HEK293 (cell line): ENCODE measurements at regions not wholly inside any gene's neighbourhood (a gene's known extent, or its start where the extent isn't known, plus 50 kb on each side); places are given as distances from the start of the nearest gene placed in this dataset.
"Not testable (repeated sequence)": the region's sequence is repeated elsewhere in the genome, so short reads cannot be mapped to it uniquely, and the experiment has no call there.

Experiments
- CTCF ChIA-PET: fragments of 350-600 bp; formaldehyde crosslinking; extraction: SDS; loops from one replicate; lab custom pipeline; 2021; ENCODE audit warnings: antibody characterized with exemption; lab: Yijun Ruan, JAX
- POLR2A ChIA-PET: fragments of 300-600 bp; formaldehyde crosslinking; extraction: SDS; loops from one replicate; lab custom pipeline; 2020; ENCODE audit warnings: antibody characterized with exemption, inconsistent platforms; lab: Yijun Ruan, JAX
- H3K27ac ChIP-seq: fragments of 200-500 bp; sonication (Bioruptor generic); 2 replicates; pipeline ENCODE4 v1.5.1; 2014; ENCODE audit warnings: low read depth, low read length, control low read depth, inconsistent platforms; ENCODE audit errors: extremely low read depth
- H3K36me3 ChIP-seq, 2 experiments: fragments of 200-500 bp in 1 of 2; sonication (Bioruptor generic) in 1 of 2; 1 replicate in 1 of 2; 2 replicates in 1 of 2; pipeline ENCODE4 v1.5.1; 2014 to 2017; ENCODE audit warnings: inconsistent platforms in 2 of 2, low read length in 2 of 2; ENCODE audit not compliant: control insufficient read depth in 2 of 2, insufficient read depth in 1 of 2
- H3K4me1 ChIP-seq: fragments of 200-500 bp; sonication (Bioruptor generic); 2 replicates; pipeline ENCODE4 v1.5.1; 2014; ENCODE audit warnings: mild to moderate bottlenecking, low read length, inconsistent platforms; ENCODE audit not compliant: control insufficient read depth, insufficient read depth
- H3K4me3 ChIP-seq: 2 replicates; pipeline ENCODE4 v1.5.1; 2011; ENCODE audit warnings: low read depth, mild to moderate bottlenecking, control low read depth, low read length, moderate library complexity
- H3K9me3 ChIP-seq: fragments of 200-500 bp; sonication (Bioruptor generic); 2 replicates; pipeline ENCODE4 v1.5.1; 2014; ENCODE audit warnings: low read depth, low read length, inconsistent platforms; ENCODE audit not compliant: control insufficient read depth, insufficient read depth
- CTCF ChIP-seq: fragments of 450-650 bp; formaldehyde crosslinking; IDR thresholded peaks from 2 replicates; pipeline ENCODE4 v1.5.1; 2016; ENCODE audit warnings: missing biosample characterization, missing genetic modification characterization
- ELK4 ChIP-seq: IDR thresholded peaks from 2 replicates; pipeline ENCODE4 v1.6.1; 2011; ENCODE audit warnings: mild to moderate bottlenecking, low read depth, low read length, borderline replicate concordance
- INSM2 ChIP-seq: fragments of 450-650 bp; formaldehyde crosslinking; IDR thresholded peaks from 2 replicates; pipeline ENCODE4 v1.5.1; 2016; ENCODE audit warnings: missing biosample characterization, missing genetic modification characterization
- KLF17 ChIP-seq: fragments of 450-650 bp; formaldehyde crosslinking; IDR thresholded peaks from 2 replicates; pipeline ENCODE4 v1.5.1; 2016; ENCODE audit warnings: missing biosample characterization, missing genetic modification characterization
- MYNN ChIP-seq: fragments of 450-650 bp; formaldehyde crosslinking; IDR thresholded peaks from 2 replicates; pipeline ENCODE4 v1.5.1; 2016; ENCODE audit warnings: missing biosample characterization, missing genetic modification characterization, borderline replicate concordance
- REST ChIP-seq: fragments of 450-650 bp; formaldehyde crosslinking; IDR thresholded peaks from 2 replicates; pipeline ENCODE4 v1.5.1; 2016; ENCODE audit warnings: missing biosample characterization, missing genetic modification characterization
- SCRT1 ChIP-seq: fragments of 450-650 bp; formaldehyde crosslinking; IDR thresholded peaks from 2 replicates; pipeline ENCODE4 v1.5.1; 2016; ENCODE audit warnings: missing biosample characterization, missing genetic modification characterization, borderline replicate concordance
- ZNF146 ChIP-seq: fragments of 450-650 bp; formaldehyde crosslinking; IDR thresholded peaks from 2 replicates; pipeline ENCODE4 v1.5.1; 2016; ENCODE audit warnings: missing biosample characterization, missing genetic modification characterization
- ZNF169 ChIP-seq: fragments of 450-650 bp; formaldehyde crosslinking; IDR thresholded peaks from 2 replicates; pipeline ENCODE4 v1.5.1; 2016; ENCODE audit warnings: missing biosample characterization, missing genetic modification characterization
- ZNF248 ChIP-seq: fragments of 450-650 bp; formaldehyde crosslinking; IDR thresholded peaks from 2 replicates; pipeline ENCODE4 v1.5.1; 2017; ENCODE audit warnings: missing biosample characterization, missing genetic modification characterization
- ZNF426 ChIP-seq: fragments of 450-650 bp; formaldehyde crosslinking; IDR thresholded peaks from 2 replicates; pipeline ENCODE4 v1.5.1; 2017; ENCODE audit warnings: missing biosample characterization, missing genetic modification characterization, mild to moderate bottlenecking, inconsistent platforms, moderate library complexity
- ZNF449 ChIP-seq: fragments of 450-650 bp; formaldehyde crosslinking; IDR thresholded peaks from 2 replicates; pipeline ENCODE4 v1.5.1; 2017; ENCODE audit warnings: missing biosample characterization, mild to moderate bottlenecking, missing genetic modification characterization, moderate library complexity
- ZNF544 ChIP-seq: fragments of 450-650 bp; formaldehyde crosslinking; IDR thresholded peaks from 2 replicates; pipeline ENCODE4 v1.5.0; 2017; ENCODE audit warnings: missing biosample characterization, missing genetic modification characterization
- ZNF548 ChIP-seq: fragments of 450-650 bp; formaldehyde crosslinking; IDR thresholded peaks from 2 replicates; pipeline ENCODE4 v1.5.1; 2016; ENCODE audit warnings: missing biosample characterization, missing genetic modification characterization
- ZNF560 ChIP-seq: fragments of 450-650 bp; formaldehyde crosslinking; IDR thresholded peaks from 2 replicates; pipeline ENCODE4 v1.5.1; 2017; ENCODE audit warnings: missing biosample characterization, missing genetic modification characterization, borderline replicate concordance
- ZNF571 ChIP-seq: fragments of 450-650 bp; formaldehyde crosslinking; IDR thresholded peaks from 2 replicates; pipeline ENCODE4 v1.5.0; 2017; ENCODE audit warnings: missing biosample characterization, missing genetic modification characterization
- ZNF580 ChIP-seq: fragments of 450-650 bp; formaldehyde crosslinking; IDR thresholded peaks from 2 replicates; pipeline ENCODE4 v1.5.1; 2016; ENCODE audit warnings: missing biosample characterization, missing genetic modification characterization
- ZNF660 ChIP-seq: fragments of 450-650 bp; IDR thresholded peaks from 2 replicates; pipeline ENCODE4 v1.5.1; 2018; ENCODE audit warnings: missing biosample characterization, mild to moderate bottlenecking, missing genetic modification characterization

GRCh38 chr10:35929962-35930361, 287.9 kb upstream of the FZD8 start:
- H3K4me1 ChIP-seq, H3K36me3 ChIP-seq, POLR2A ChIA-PET, H3K4me3 ChIP-seq, H3K9me3 ChIP-seq, CTCF ChIA-PET, H3K27ac ChIP-seq: not testable (repeated sequence)
- TF ChIP-seq ZNF146 = peak; percentile 84
- TF ChIP-seq ZNF580 (tag by site-specific recombination) = 0 out of 2 replicates have a peak, but pooled peaks have one; percentile 61

GRCh38 chr10:35928748-35929147, 286.7 kb upstream of the FZD8 start:
- ChIA-PET CTCF (interaction anchor here (0.9 to 1.8 kb wide), 2 partner anchors 165 to 293 kb away, joined by 3 to 6 read pairs; no protein-coding TSS in a partner anchor), POLR2A (no interaction called here)
- H3K9me3 ChIP-seq = no peaks in the 10 kb centered on the region
- peaks cover 6% of the 10 kb centered on the region; the same call in 1 of the 2 replicates for H3K4me1 ChIP-seq
- TF ChIP-seq ELK4 (no peak), ZNF449 (no peak)
- H3K36me3 ChIP-seq = no peaks in the 10 kb centered on the region
- no peak overlapping the region for H3K27ac ChIP-seq
- no peak overlapping the region for H3K4me3 ChIP-seq

- H3K9me3 ChIP-seq = no peaks in the 10 kb centered on the region
- H3K4me1 ChIP-seq = peaks cover 6% of the 10 kb centered on the region; the same call in 1 of the 2 replicates
- POLR2A ChIA-PET = no interaction called here
- CTCF ChIA-PET = interaction anchor here (0.9 to 1.8 kb wide), 3 partner anchors 11 to 293 kb away, joined by 3 to 6 read pairs (median 3); no protein-coding TSS in a partner anchor
- no peaks in the 10 kb centered on the region for H3K36me3 ChIP-seq
- H3K27ac ChIP-seq = no peak overlapping the region
- H3K4me3 ChIP-seq = no peak overlapping the region
- TF ChIP-seq MYNN (tag by site-specific recombination) (no peak), ZNF544 (tag by site-specific recombination) (no peak), ZNF248 (tag by site-specific recombination) (no peak), ZNF426 (tag by site-specific recombination) (no peak), ZNF560 (tag by site-specific recombination) (no peak), SCRT1 (tag by site-specific recombination) (no peak), ZNF548 (no peak), ZNF660 (tag by site-specific recombination) (no peak), KLF17 (tag by site-specific recombination) (no peak), REST (no peak), CTCF (no peak), ZNF571 (tag by site-specific recombination) (no peak), INSM2 (no peak), ZNF169 (tag by site-specific recombination) (no peak)
Observed at GRCh38 chr10:35927990-35928488, 285.9 kb upstream of the FZD8 start.
